ENCODE measurements at regions not wholly inside any gene's neighbourhood (a gene's known extent, or its start where the extent isn't known, plus 50 kb on each side); places are given as distances from the start of the nearest gene placed in this dataset.

DNA sequence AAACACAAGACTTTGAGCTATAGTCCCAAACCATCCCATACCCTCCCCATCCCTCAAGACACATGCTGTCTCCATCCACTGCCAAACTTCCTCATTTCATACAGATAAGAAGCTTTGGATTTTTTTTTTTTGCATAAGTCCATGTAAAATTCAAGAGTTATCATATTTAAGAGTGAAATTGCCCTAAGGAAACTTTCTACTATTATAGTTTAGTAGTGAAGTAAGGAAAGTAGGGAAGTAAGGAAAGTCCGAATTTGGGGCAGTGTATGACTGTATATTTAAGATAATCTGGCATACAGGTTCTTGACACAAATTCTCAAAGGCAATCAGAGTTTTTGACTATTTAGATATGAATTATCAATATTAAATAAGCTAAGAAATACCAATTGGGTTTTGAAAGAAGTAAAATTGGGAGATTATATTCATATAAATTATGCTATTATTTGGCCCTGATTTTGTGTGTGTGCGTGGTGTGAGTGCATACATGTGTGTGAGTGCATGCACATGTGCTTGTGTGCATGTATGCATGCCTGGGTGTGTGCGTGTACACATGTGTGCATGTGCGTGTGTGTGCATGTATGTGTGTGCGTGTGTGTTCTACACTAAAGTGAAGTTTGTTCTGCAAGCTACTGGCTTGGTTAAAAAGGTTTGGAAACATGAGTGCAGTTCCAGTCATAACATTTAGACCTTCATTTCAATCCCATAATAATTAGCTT, 83.6 kb upstream of the MBNL1 start:
- Histone ChIP-seq H3K9me3 (no peaks in the 10 kb centered on the region), H3K27ac (no peak overlapping the region), H3K4me3 (no peak overlapping the region), H3K36me3 (no peaks in the 10 kb centered on the region), H3K4me1 (peaks cover 0 to 32% (median 9%) of the 10 kb centered on the region in 6 donors), H3K27me3 (replicated peaks in 1 of 7) (no peaks in the 10 kb centered on the region)
- WGBS, 5 donors, result 93 to 99% (median 95%) methylated on average over 5 of the region's 5 CpGs
- TF ChIP-seq, protein P1, sequence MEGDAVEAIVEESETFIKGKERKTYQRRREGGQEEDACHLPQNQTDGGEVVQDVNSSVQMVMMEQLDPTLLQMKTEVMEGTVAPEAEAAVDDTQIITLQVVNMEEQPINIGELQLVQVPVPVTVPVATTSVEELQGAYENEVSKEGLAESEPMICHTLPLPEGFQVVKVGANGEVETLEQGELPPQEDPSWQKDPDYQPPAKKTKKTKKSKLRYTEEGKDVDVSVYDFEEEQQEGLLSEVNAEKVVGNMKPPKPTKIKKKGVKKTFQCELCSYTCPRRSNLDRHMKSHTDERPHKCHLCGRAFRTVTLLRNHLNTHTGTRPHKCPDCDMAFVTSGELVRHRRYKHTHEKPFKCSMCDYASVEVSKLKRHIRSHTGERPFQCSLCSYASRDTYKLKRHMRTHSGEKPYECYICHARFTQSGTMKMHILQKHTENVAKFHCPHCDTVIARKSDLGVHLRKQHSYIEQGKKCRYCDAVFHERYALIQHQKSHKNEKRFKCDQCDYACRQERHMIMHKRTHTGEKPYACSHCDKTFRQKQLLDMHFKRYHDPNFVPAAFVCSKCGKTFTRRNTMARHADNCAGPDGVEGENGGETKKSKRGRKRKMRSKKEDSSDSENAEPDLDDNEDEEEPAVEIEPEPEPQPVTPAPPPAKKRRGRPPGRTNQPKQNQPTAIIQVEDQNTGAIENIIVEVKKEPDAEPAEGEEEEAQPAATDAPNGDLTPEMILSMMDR (IDR thresholded peaks at IDR 0.05 in 8 of 11, conservative IDR thresholded peaks at IDR 0.05 in 3 of 11), result no peak
- TF ChIP-seq POLR2AphosphoS5 (IDR thresholded peaks at IDR 0.05), result no peak
- TF ChIP-seq POLR2A (IDR thresholded peaks at IDR 0.05), result no peak
- intact Hi-C loops (cut with DNase I; ENCODE audit: low total_unique reads), result loop anchor here (5.0 kb wide), 1 partner anchor 257 kb away; no protein-coding TSS in a partner anchor
- DNase-seq, result no peak

DNA sequence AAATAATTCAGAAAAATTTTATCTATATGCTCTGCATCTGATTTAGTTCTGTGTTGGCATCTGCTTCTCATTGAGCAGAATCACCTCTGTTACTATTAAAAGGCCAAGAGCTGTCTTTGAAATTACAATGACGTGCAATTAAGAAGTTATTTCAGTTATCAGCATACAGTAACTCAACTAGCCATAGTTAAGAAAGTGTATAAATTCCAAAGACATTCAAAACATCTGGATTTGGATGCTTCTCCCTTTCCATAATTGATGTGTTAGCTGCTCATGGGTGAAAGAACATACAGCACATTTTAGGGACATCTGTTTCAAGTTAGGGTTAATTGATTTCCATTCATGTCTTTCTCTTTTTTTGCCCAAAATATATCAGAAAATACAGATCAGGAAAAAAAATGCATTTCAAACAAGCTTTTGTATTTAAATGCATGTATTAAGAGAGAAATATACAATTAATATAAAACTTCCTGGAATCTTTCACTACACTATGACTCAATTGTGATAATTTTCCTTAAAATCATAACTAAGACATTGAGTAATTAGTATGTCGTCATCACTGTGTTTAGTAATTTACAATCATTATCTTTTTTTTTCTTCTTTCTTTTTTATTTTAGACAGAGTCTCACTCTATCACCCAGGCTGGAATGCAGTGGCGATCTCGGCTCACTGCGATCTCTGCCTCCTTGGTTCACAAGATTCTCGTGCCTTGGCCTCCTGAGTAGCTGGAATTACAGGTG, 82.7 kb upstream of the MBNL1 start:
- intact Hi-C loops (cut with DNase I; ENCODE audit: low total_unique reads), result no loop called here
- Histone ChIP-seq H3K4me1 (peaks cover 0 to 37% (median 9%) of the 10 kb centered on the region in 6 donors), H3K9me3 (no peaks in the 10 kb centered on the region), H3K27ac (no peak overlapping the region), H3K27me3 (replicated peaks in 1 of 7) (no peaks in the 10 kb centered on the region), H3K4me3 (no peak overlapping the region), H3K36me3 (no peaks in the 10 kb centered on the region)
- no peak for DNase-seq
- TF ChIP-seq POLR2A (IDR thresholded peaks at IDR 0.05), result no peak
- no peak for TF ChIP-seq POLR2AphosphoS5 (IDR thresholded peaks at IDR 0.05)
- TF ChIP-seq, protein P1 (IDR thresholded peaks at IDR 0.05 in 8 of 11, conservative IDR thresholded peaks at IDR 0.05 in 3 of 11), result no peak
- 77 to 88% (median 81%) methylated on average over 6 of the region's 6 CpGs for whole genome bisulfite sequencing, 5 donors

DNA sequence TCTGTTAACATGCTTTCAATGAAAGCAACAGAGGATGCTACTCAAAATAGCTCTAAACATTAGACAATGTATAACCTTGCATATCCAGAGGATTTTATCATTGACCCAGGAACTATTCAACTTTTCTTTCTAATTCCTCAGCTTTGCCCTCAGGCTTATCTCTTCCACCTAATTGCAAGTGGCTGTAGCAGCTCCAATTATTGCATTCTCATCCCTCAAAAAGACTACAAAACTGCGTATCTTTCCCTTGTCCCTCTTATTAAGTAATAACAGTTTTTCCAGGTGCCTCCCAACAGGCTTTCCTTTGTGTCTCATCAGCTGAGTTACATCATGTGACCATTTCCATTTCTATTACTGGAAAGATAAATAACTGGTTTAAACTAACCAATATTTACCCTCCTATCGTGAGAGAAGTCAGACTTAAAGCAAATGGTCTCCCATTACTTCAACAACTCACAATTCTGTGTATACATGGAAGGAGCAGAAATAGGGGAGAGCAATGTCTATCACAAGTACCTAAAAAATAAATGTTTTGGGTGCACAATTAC, 78.0 kb upstream of the MBNL1 start:
- intact Hi-C loops (cut with DNase I; ENCODE audit: low total_unique reads), result no loop called here
- H3K27ac ChIP-seq, result no peak overlapping the region
- H3K27me3 ChIP-seq (replicated peaks in 1 of 7), result no peaks in the 10 kb centered on the region
- H3K36me3 ChIP-seq, result no peaks in the 10 kb centered on the region
- no peak overlapping the region for H3K4me3 ChIP-seq
- TF ChIP-seq POLR2AphosphoS5 (IDR thresholded peaks at IDR 0.05), result no peak
- TF ChIP-seq, protein P1 (IDR thresholded peaks at IDR 0.05 in 8 of 11, conservative IDR thresholded peaks at IDR 0.05 in 3 of 11), result no peak
- TF ChIP-seq POLR2A (IDR thresholded peaks at IDR 0.05), result no peak
- WGBS, 5 donors, result 62 to 89% (median 85%) methylated on average over 2 of the region's 2 CpGs
- peaks cover 4 to 65% (median 34%) of the 10 kb centered on the region in 6 donors for H3K4me1 ChIP-seq
- no peaks in the 10 kb centered on the region for H3K9me3 ChIP-seq
- no peak for DNase-seq

DNA sequence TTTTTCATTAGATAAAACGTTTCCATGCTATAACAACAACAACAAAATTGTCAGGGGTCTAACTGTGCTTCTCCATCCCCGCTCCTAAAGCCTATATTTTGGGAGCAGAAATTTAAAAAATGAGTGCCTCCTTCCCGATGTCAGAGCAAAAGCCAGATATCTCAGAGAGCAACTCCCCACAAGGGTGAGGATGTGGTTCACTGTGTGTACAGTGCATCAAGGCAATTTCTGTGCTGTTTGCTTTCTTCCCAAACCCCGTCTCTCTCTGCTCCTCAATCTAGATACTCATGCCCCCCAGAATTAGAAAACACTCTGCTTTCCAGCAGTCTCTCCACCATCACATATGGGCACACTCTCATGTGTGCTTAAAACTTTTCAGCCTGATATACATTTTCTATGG, 76.7 kb upstream of the MBNL1 start:
- intact Hi-C loops (cut with DNase I; ENCODE audit: low total_unique reads), result no loop called here
- Histone ChIP-seq H3K27me3 (replicated peaks in 1 of 7) (no peaks in the 10 kb centered on the region), H3K27ac (peak overlapping the region in 6 of 8 donors; percentile 31 to 92 (median 88)), H3K9me3 (no peaks in the 10 kb centered on the region), H3K4me1 (peaks cover 4 to 79% (median 44%) of the 10 kb centered on the region in 6 donors), H3K4me3 (peak overlapping the region in 1 of 8 donors; percentile 25), H3K36me3 (no peaks in the 10 kb centered on the region)
- WGBS, 5 donors, result 32 to 68% (median 37%) methylated on average over 4 of the region's 4 CpGs
- DNase-seq, result no peak
- TF ChIP-seq POLR2A (IDR thresholded peaks at IDR 0.05), result no peak
- TF ChIP-seq, protein P1 (IDR thresholded peaks at IDR 0.05 in 8 of 11, conservative IDR thresholded peaks at IDR 0.05 in 3 of 11), result no peak
- no peak for TF ChIP-seq POLR2AphosphoS5 (IDR thresholded peaks at IDR 0.05)
